Gastrocnemius medialis (tissue), 4 donors: ENCODE measurements at regions not wholly inside any gene's neighbourhood (a gene's known extent, or its start where the extent isn't known, plus 50 kb on each side); places are given as distances from the start of the nearest gene placed in this dataset.

ENCODE experiments used
- CTCF ChIP-seq, 5 experiments: fragments of 450-650 bp in 3 of 5; fragments of 200-600 bp in 2 of 5; sonication (generic) in 2 of 5; IDR thresholded peaks in 4 of 5; conservative IDR thresholded peaks in 1 of 5; 1 replicate in 4 of 5; 2 replicates in 1 of 5; pipeline ENCODE4 v1.5.1; 2016 to 2019; ENCODE audit warnings: antibody characterized with exemption in 5 of 5, mild to moderate bottlenecking in 3 of 5, moderate library complexity in 3 of 5
- POLR2A ChIP-seq, 2 donors: fragments of 450-650 bp; IDR thresholded peaks; one replicate each; pipeline ENCODE4 v1.6.1; 2017; ENCODE audit warnings: antibody characterized with exemption in 2 of 2, mild to moderate bottlenecking in 2 of 2, moderate library complexity in 2 of 2

DNA sequence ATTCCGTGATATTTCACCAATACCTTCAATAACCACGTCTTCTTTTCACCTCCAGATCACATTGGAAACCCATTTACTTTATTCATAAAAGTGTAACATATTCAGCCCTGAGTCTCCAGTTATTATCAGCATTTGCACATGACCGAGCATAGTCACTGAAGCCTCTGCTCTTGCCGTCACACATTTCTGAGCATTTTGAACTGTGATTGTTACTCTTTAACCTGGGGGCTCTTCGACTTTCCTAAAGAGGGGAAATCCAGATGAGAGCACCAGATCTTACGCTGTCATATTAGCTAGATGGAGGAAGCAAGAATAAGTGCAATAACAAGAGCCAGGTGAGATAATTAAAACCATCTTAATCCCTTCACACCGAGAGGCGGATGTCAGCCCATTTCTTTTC is 260.0 kb upstream of the NRP1 start:
- TF ChIP-seq CTCF (IDR thresholded peaks at IDR 0.05 in 4 of 5, conservative IDR thresholded peaks at IDR 0.05 in 1 of 5) = no peak
- TF ChIP-seq POLR2A (IDR thresholded peaks at IDR 0.05) = no peak
